HG02623 (cell line): ENCODE measurements at regions not wholly inside any gene's neighbourhood (a gene's known extent, or its start where the extent isn't known, plus 50 kb on each side); places are given as distances from the start of the nearest gene placed in this dataset.
"Not testable (repeated sequence)": the region's sequence is repeated elsewhere in the genome, so short reads cannot be mapped to it uniquely, and the experiment has no call there.

Source experiments
- ATAC-seq: cut with Tn5 transposase; IDR thresholded peaks from one replicate; pipeline ENCODE4 v1.9.1; 2021; ENCODE audit warnings: moderate library complexity; ENCODE audit not compliant: unreplicated experiment

DNA sequence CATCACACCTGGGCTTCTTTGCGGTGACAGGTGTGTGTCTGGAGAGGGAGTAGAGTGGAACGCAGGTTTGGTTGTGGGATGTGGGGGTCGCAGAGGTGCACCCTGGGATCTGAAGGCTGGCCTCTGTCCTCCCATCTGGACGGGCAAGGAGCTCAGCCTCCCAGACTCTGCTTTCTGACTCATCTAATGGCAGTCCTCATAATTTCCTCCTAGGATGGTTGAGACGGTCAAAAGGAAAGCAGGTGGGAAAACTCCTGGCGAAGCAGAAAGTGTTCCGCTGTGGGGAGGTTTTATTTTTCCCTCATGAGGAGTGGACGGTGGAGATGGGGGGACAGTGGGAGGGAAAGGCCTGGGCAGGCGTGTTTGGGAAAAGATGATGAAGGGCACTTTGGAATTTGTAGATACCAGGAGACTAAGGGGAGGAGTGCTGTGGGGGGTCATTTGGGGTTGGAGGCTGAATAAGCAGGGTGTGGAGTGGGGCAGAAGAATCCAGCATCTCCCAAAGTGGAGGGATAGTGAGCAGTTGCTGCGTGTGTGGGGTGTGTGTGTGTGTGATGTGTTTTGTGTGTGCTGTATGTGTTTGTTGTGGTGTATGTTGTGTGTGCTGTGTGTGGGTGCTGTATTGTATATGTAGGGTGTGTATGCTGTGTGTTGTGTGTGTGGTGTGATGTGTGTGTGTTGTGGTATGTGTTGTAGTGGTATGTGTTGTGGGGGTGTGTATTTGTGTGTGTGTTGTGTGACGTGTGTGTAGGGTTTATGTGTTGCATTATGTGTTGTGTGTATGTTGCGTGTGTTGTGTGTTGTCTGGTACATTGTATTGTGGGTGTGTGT is 97.2 kb upstream of the PODXL start:
- no peak for ATAC-seq

DNA sequence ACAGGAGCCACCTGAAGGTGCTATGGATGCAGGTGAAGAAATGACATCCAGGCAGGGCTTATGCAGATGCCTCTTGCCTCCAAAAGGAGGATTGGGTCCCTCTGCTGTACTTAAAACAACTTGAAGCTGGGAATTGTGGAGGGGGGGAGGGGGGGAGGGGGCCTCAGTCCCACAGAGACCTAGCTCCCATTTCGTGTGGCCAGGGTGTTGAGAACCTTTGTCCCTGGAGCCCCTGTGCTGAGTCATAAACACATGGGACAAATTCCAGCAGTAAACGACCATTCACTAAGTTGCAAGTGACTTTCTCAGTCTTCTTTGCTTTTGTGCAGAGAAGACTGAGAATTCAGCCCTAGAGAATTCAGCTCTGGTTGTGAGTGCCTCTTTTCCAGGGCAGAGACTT is 96.5 kb upstream of the PODXL start:
- ATAC-seq: no peak

DNA sequence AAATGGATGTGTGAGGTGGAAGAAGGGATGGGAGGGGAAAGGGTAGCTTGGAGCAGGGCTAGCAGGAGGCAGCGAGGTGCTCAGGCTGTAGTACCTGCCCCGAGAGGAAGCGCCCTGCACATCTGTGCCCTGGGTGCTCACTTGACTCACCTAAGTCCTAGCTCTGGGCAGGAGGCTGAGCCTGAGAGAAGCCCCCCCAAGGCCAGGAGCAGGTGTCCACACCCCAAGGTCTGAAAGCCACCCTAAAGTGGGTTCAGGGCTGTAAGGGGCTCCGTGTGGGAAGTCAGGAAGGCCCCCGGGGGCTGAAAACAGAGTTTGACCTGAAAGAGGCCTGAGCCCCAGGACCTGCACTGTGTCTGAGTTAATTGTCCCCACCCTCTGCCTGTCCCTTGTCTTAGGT is 95.8 kb upstream of the PODXL start:
- no peak for ATAC-seq

DNA sequence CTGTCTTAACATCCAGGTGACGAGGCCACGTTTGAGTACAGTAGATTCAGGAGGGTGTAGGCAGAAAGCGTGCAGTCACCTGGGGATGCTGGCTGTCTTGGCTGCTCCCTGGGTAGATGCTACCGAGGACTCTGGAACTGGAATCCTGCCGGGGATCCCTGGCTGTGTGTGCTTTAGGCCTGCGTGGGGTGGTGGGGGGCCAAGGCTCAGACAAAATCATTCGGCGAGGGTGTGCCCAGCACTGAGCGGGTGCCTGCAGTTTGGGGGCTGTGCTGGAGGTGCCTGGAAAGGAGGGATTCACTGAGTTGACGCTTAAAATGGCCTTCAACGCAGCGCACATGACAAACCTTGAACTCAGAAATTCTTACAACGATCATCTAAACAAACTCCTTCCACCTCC is 93.5 kb upstream of the PODXL start:
- ATAC-seq: no peak

DNA sequence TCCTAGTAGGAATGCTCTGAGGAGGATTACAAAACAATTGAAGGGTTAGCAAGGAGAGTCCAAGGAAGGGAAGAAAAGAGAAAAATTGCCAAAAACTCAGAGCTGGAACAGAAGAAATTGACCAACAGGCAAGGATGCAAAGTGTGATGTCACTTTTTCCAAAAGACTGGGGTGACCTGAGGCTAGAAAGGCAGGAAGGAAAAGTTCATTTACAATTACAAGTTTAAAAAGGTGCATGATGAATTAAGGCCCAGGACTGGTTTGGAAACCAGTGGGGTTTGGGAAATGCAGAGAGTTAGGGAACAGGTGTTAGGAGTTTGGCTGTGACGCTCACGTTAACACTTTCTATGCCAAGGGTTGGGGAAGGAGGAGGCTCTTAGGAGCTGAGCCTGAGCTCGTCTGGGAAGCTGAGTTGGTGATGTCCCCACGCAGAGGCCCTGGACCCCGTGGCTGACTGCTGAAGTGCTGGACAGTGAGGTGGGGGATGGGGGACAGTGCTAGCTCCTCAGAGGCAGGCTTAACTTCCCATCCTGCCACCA is 92.6 kb upstream of the PODXL start:
- ATAC-seq: no peak

DNA sequence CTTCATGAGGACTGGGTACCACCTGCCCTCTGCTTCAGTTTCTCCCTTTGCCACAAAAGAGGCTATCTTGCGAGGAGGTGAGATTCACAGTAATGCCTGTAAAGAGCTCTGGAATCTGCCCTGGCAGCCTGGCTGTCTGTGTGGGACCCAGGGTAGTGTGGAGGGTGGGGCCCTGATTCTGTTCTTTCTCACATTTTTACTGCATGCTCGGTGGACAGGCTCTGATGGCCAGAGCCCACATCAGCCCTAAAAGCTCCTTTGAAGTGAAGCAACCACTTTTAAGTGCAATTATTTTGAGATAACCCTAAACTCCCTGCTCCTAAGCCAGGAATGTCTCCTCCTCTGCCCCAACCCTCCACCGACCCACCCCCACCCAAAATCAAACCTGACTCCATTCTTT is 92.1 kb upstream of the PODXL start:
- no peak for ATAC-seq

DNA sequence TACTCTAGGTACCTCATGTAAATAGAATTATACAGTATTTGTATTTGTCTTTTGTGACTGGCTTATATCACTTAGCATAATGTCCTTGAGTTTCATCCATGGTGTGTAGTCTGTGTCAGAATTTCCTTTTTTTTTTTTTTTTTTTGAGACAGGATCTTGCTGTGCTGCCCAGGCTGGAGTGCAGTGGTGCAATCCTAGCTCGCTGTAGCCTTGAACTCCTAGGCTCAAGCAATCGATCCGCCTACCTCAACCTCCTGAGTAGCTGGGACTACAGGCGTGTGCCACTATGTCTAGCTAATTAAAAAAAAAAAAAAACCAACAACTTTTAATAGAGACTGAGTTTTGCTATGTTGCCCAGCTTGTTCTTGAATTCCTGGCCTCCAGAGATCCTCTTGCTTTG is 89.8 kb upstream of the PODXL start:
- no peak for ATAC-seq

DNA sequence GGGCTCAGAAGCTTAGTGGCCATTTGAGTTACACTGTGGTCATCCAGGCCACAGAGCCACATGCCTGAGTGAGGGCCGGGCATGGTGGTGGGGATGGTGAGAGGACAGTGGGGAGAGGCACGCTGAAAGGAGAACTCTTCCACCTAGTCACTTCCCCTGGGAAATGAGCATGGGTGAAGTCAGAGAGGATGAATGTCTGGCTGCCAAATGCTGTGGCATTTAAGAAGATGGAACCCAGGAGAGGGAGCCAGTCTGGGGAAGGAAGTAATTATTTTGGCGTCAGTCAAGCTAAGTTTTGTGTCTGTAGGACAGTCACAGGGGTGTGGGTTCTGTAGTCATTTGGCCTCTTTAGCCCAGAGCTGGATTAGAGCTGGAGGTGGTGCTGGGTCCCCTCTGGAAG is 86.0 kb upstream of the PODXL start:
- ATAC-seq: no peak

DNA sequence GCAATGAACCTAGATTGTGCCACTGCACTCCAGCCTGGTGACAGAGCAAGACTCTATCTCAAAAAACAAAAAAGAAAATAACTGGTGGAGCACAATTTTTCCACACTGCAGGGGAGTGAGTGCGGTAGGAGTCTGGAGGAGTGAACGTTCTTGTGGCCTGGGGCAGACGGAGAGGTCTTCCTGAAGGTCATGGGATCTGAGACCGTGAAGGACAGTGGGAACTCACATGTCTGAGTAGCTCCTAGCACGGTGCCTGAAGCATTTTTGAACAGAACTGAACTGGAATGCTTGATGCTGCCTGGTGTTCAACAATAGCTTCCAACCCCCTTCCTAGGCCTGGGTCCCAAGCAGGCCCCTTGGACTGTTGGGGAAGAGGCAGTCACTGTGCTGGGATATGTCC is 84.3 kb upstream of the PODXL start:
- no peak for ATAC-seq

DNA sequence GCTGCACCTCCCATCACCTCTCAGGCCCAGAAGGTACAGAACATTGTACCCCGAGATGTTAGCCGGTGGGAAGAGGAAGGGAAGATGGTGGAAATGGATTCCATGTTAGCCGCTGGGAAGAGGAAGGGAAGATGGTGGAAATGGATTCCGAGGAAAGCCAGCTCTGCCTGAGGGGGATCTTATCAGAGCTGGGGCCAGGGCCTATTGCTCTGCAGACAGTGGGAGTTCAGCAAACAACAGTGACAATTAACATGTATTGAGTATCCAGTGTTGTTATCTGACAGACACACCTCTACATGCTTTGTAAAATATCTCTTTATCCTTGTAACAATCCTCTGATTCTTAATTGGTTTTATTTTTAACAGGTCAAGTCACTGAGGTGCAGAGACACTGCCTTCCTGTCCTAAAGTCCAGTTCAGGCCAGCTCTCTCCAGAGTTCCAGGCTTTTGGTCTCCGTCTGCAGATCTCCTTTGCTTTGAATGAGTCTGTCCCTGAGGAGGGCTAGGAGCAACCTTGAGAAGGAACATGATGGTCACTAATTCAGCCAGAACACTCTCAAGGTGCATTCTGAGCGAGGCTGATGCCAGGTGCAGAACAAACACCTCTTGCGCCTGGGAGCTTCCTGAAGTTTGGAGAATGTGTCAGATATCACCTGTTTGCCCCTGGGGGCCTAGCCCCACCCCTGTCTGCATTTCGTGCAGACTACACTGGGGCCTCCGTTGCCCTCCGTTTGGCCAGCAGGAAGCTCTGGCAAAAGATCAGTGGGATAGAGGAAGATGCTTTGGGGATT is 82.4 kb upstream of the PODXL start:
- no peak for ATAC-seq

DNA sequence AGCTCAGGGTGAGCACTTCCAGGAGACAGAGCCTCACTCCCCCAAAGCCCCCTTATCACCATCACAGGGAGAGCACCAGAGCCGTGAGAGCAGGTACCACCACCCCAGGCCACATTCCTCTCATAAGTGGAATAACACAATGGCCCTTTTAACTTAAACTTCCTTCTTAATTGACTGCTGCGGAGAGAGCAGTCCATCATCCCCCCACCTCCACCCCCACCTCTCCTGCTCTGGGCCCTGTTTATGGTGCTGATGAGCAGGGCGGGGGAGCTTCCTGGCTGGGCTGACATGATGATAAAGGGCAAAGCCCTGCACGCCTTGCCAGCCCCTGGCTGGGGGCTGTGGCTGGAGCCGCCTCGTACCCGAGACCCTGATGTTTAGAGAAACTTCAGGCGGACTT is 81.4 kb upstream of the PODXL start:
- no peak for ATAC-seq

DNA sequence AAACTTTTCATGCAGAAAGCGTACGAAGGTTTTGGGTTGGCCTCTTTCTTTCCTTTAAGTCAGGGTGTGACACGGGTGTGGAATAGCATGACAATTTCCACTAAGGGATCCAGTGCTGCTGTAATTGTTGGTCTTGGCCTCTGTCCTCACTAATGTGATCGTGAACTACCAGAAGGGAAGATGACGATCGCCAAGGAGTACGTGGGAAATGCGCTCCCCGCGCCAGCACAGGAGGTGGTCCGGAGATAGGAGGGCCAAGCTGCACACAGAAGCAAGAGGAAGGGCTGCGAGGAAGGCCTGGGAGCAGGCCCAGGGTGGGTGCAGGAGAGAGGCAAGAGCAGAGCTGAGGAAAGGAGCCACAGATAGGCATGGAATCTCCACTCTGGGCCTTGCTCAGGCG is 79.7 kb upstream of the PODXL start:
- ATAC-seq: no peak

DNA sequence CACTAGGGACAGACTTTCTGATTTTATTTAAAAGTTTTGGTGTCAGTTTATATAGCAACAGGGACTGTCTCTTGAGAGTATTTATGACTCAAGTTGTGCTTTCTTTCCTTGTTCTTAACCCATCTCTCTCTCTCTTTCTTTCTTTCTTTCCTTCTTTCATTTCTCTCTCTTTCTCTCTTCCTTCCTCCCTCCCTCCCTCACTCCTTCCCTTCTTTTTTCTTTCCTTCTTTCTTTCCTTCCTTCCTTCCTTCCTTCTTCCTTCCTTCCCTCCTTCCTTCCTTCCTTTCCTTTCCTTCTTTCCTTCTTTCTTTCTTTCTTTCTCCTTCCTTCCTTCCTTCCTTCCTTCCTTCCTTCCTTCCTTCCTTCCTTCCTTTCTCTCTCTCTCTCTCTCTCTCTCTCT is 77.8 kb upstream of the PODXL start:
- not testable (repeated sequence) for ATAC-seq

DNA sequence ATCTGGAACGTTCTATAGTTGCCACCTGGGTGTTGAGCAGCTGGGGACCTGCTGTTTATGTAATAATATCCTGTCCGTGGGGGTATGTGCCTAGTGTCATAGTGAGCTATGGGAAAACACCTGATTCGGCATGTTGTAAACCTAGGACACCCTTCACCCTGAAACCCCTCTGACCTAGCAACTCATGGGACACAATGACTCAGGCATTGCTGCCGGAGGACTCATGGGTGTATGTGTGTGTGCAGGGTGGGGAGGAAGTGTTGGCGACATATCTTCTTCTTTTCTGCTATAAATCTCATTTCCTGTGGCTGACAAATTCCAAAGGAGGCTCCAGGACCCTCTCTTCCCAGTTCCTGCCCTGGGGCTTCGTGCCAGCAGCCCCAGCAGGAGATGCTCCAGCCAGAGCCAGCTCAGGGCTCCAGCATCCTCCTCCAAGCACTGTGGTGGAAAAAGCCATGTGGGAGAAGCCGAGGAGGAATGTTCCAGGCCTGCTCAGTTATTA is 77.0 kb upstream of the PODXL start:
- ATAC-seq: no peak

DNA sequence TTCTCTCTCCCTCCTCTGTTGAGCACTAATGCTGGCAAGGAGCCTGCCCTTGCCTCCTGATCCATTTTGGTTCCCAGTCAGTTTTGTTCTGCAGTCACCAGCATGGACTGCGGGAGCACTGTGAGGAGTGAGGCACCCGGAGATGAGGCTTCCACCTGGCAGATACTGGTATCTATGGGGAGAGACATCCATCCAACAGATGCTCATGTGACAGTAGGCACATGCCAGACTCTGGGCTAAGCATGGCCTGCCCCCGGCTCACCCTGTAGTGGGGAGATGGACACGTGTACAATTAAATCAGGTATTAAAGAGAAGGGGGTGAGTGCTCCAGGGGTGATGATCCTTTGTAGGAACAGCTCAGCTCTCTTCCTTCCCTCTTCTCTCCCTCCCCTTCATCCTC is 74.0 kb upstream of the PODXL start:
- no peak for ATAC-seq

DNA sequence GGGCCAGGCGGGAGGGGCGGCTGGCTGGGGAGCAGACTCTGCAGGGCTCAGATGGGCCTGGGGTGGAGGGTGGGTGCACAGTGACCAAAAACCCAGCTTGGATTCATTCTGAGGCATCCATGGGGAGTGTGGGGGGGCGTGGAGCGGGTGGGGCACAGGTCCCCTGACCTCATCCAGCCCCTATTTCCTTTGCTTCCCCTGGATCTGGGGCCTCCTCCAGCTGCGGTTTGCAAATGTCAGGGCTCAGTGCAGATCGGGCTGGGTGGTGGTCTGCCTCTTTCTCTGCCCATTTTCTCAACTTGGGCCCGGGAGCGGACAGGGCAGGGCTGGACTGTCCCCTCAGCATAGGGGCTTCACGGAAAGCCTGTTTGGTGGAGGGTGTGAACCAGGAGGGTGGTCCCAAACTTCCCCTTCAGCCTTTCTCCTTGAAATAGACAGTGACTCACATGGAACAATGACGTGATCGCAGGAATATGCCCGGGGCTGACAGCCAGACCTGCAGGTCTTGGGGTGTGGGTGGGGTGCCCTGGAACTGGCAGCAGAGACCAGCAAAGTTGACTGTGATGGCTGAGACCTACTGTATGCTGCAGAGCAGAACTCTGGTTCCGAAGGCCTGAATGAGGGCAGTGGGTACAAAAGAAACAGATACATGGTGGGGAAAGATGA is 72.9 kb upstream of the PODXL start:
- ATAC-seq: no peak

DNA sequence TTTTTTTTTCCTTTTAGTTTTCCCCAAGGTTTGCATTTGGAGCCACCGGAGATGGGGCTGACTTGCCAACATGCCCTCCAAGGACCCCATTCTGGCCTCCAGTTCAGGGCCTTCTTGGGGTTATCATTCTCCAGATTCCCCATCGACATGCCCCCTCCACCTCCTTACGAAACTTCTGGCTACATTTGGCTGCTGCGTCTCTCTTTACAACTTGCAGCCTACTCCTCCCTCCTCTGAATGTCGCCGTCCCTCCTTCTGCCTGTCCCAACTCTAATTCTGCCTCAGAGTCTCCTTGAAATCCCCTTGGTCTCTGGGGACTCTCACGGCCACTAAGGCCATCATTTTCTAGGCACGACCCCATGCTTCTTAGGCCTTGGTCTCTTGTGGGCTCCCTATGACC is 72.2 kb upstream of the PODXL start:
- no peak for ATAC-seq

DNA sequence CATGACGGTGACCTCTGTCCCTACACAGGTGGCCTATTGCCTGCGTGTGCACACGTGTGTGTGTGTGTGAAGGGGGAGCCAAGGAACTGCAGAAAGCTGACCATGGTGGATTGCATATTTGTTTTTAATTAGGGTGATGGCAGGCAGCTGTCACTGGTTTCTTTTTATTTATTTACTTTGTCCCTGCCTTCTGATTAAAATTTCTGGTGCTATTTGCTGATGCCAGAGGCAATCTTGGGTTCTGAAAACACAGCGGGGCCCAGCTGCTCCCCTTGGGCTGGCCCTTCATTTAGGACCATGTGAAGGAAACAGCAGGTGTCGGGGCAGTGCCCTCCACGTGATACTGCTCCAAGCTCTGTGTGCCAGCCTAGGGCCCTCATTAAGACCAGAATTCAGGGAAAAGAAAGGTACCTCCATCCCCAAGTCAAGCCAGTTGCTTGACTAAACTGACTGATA is 71.3 kb upstream of the PODXL start:
- no peak for ATAC-seq

DNA sequence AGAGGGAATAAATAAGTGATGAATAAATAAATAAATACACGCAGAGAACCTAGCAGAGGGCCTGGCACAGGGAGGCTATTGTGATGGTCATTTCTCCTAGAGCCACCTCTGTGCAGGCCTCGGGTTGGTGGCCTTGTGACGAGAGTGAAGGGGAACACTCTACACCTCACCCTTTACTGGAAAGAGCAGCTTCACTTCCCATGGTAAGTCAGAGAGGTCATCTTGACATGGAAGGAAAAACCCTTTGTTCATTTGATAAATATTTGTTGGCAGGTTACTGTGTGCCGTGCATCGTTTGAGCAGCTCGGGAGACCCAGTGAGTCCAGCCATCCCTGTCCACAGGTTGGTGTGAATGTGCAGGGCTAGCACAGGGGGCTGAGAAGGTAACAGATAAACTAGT is 70.2 kb upstream of the PODXL start:
- no peak for ATAC-seq

DNA sequence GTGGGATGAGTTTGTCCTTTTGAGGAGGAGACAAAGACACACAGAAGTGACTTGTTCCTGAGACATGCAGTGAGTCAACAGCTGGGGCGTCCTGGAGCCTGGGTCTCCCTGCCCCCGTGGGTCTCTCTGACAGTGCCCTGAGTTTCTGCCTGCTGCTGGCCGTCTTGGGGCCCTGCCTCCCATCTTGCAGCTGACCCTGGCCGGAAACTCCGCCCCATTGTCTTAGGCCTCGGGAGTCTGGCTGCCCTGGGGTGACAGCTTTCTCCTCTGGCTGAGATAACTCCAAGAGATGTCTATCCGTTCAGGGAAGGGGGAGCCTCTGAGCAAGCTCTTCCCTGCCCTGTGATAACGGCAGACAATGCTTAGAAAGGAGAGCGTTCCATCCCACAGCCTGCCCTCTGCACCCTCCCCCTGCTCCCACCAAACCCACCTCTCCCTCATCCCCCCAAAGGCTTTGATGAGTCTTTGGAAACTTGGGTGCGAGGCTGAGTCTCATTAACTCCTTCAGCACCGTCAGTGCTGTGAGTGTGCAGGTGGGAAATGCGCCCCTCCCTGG is 69.5 kb upstream of the PODXL start:
- ATAC-seq: no peak

DNA sequence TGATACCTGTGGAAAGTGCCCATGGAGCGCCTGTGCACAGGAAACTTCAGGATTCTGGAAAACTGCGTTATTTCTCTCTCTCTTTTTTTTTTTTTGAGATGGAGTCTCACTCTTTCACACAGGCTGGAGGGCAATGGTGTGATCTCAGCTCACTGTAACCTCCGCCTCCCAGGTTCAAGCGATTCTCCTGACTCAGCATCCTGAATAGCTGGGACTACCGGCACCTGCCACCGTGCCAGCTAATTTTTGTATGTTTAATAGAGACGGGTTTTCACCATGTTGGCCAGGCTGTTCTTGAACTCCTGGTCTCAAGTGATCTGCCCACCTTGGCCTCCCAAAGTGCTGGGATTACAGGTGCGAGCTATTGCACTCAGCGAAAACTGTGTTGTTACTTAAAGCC is 68.9 kb upstream of the PODXL start:
- not testable (repeated sequence) for ATAC-seq
